ENCODE measurements at regions not wholly inside any gene's neighbourhood (a gene's known extent, or its start where the extent isn't known, plus 50 kb on each side); places are given as distances from the start of the nearest gene placed in this dataset.

DNA sequence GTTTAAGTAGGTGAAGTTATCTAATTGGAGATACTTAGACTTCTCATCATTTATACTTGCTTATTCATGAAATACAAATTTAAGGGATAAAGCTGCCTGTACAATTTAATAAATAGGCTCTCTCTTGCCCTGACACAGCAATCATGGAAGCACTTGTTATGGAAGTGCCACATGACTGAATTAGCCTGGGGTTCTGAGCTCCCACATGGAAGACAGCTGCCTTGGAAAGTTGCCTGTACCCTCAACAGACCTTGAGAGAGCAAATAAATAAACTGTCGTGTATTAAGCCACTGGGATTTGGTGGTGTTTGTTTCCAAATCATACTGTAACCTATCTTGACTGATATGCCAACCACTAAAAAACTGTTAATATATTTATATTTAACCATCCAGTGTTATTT is 87.0 kb upstream of the RSPO3 start:
- POLR2A ChIA-PET = interaction anchor here (0.6 kb wide), 1 partner anchor 1730 kb away, joined by 3 read pairs; the partner anchor contains the start of gene HDDC2

DNA sequence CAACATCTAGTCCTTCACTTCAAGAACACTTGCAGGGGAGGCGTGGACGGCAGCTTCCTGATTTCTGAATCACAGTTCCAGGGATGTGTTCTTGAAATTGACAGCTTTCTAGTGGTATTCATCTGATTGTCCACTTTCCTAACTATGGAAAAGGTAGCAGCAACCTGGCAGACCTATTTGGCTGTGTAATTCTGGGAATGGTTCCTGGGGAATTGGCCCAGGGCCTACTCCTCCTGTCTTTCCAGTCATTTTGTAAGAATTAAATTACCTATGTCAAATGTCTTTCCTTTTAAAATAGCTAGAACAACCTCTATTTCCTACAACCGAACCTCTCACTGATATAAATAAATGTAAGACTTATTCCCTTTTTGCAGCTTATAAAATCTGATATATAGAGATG is 85.5 kb upstream of the RSPO3 start:
- Histone ChIP-seq H3K27ac (ENCODE audit: extremely low read depth, low read depth, low read length) (no peak overlapping the region), H3K4me3 (ENCODE audit: low read depth, low read length) (no peak overlapping the region), H3K9me3 (ENCODE audit: control insufficient read depth, insufficient read depth, low read depth, low read length) (no peaks in the 10 kb centered on the region), H3K36me3 (ENCODE audit: control insufficient read depth in 2 of 2, insufficient read depth in 1 of 2, low read length in 2 of 2) (no peaks in the 10 kb centered on the region), H3K4me1 (ENCODE audit: control insufficient read depth, insufficient read depth, low read length) (no peaks in the 10 kb centered on the region)
- CTCF ChIA-PET = interaction anchor here (0.7 to 0.8 kb wide), 4 partner anchors 11 to 1011 kb away, joined by 3 to 6 read pairs (median 4); no protein-coding TSS in a partner anchor
- no peak for TF ChIP-seq ZNF560 (tag by site-specific recombination; IDR thresholded peaks at IDR 0.05; ENCODE audit: borderline replicate concordance)
- TF ChIP-seq ZNF335 (tag by site-specific recombination; conservative IDR thresholded peaks at IDR 0.05) = no peak
- POLR2A ChIA-PET = no interaction called here

More for the DNA sequence above, 87.0 kb upstream of the RSPO3 start:
- no peak overlapping the region for H3K27ac ChIP-seq (ENCODE audit: extremely low read depth, low read depth, low read length)
- H3K4me3 ChIP-seq (ENCODE audit: low read depth, low read length) = no peak overlapping the region
- CTCF ChIA-PET = no interaction called here
- H3K4me1 ChIP-seq (ENCODE audit: control insufficient read depth, insufficient read depth, low read length) = no peaks in the 10 kb centered on the region
- TF ChIP-seq ZNF37A (tag by site-specific recombination; IDR thresholded peaks at IDR 0.05) = no peak
- TF ChIP-seq ZNF610 (tag by site-specific recombination; IDR thresholded peaks at IDR 0.05; ENCODE audit: borderline replicate concordance) = no peak
- TF ChIP-seq ZNF223 (tag by site-specific recombination; IDR thresholded peaks at IDR 0.05) = no peak
- TF ChIP-seq, protein P1, sequence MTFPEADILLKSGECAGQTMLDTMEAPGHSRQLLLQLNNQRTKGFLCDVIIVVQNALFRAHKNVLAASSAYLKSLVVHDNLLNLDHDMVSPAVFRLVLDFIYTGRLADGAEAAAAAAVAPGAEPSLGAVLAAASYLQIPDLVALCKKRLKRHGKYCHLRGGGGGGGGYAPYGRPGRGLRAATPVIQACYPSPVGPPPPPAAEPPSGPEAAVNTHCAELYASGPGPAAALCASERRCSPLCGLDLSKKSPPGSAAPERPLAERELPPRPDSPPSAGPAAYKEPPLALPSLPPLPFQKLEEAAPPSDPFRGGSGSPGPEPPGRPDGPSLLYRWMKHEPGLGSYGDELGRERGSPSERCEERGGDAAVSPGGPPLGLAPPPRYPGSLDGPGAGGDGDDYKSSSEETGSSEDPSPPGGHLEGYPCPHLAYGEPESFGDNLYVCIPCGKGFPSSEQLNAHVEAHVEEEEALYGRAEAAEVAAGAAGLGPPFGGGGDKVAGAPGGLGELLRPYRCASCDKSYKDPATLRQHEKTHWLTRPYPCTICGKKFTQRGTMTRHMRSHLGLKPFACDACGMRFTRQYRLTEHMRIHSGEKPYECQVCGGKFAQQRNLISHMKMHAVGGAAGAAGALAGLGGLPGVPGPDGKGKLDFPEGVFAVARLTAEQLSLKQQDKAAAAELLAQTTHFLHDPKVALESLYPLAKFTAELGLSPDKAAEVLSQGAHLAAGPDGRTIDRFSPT (tag by site-specific recombination; IDR thresholded peaks at IDR 0.05) = no peak
- no peak for TF ChIP-seq ZSCAN23 (tag by site-specific recombination; IDR thresholded peaks at IDR 0.05)
- TF ChIP-seq, protein P2, sequence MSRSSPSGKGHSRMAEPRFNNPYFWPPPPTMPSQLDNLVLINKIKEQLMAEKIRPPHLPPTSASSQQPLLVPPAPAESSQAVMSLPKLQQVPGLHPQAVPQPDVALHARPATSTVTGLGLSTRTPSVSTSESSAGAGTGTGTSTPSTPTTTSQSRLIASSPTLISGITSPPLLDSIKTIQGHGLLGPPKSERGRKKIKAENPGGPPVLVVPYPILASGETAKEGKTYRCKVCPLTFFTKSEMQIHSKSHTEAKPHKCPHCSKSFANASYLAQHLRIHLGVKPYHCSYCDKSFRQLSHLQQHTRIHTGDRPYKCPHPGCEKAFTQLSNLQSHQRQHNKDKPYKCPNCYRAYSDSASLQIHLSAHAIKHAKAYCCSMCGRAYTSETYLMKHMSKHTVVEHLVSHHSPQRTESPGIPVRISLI (tag by site-specific recombination; IDR thresholded peaks at IDR 0.05) = no peak
- TF ChIP-seq ZNF292 (tag by site-specific recombination; IDR thresholded peaks at IDR 0.05; ENCODE audit: borderline replicate concordance, low read depth) = no peak
- no peak for TF ChIP-seq SP7 (tag by site-specific recombination; IDR thresholded peaks at IDR 0.05)
- no peak for TF ChIP-seq ZNF785 (tag by site-specific recombination; IDR thresholded peaks at IDR 0.05)
- TF ChIP-seq ZNF248 (tag by site-specific recombination; IDR thresholded peaks at IDR 0.05) = no peak
- TF ChIP-seq MYNN (tag by site-specific recombination; IDR thresholded peaks at IDR 0.05; ENCODE audit: borderline replicate concordance) = no peak
- no peak for TF ChIP-seq SETDB1 (IDR thresholded peaks at IDR 0.05; ENCODE audit: insufficient read length, low read length)
- TF ChIP-seq ZNF133 (tag by site-specific recombination; IDR thresholded peaks at IDR 0.05) = no peak
- TF ChIP-seq ZBTB48 (tag by site-specific recombination; IDR thresholded peaks at IDR 0.05) = no peak
- no peak for TF ChIP-seq HOXD13 (CRISPR knock-in tag; IDR thresholded peaks at IDR 0.05; ENCODE audit: borderline replicate concordance)
- TF ChIP-seq, protein P3, sequence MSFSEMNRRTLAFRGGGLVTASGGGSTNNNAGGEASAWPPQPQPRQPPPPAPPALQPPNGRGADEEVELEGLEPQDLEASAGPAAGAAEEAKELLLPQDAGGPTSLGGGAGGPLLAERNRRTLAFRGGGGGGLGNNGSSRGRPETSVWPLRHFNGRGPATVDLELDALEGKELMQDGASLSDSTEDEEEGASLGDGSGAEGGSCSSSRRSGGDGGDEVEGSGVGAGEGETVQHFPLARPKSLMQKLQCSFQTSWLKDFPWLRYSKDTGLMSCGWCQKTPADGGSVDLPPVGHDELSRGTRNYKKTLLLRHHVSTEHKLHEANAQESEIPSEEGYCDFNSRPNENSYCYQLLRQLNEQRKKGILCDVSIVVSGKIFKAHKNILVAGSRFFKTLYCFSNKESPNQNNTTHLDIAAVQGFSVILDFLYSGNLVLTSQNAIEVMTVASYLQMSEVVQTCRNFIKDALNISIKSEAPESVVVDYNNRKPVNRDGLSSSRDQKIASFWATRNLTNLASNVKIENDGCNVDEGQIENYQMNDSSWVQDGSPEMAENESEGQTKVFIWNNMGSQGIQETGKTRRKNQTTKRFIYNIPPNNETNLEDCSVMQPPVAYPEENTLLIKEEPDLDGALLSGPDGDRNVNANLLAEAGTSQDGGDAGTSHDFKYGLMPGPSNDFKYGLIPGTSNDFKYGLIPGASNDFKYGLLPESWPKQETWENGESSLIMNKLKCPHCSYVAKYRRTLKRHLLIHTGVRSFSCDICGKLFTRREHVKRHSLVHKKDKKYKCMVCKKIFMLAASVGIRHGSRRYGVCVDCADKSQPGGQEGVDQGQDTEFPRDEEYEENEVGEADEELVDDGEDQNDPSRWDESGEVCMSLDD (tag by site-specific recombination; IDR thresholded peaks at IDR 0.05) = no peak
- TF ChIP-seq ZNF394 (tag by site-specific recombination; IDR thresholded peaks at IDR 0.05; ENCODE audit: borderline replicate concordance) = no peak
- no peaks in the 10 kb centered on the region for H3K36me3 ChIP-seq (ENCODE audit: control insufficient read depth in 2 of 2, insufficient read depth in 1 of 2, low read length in 2 of 2)
- no peaks in the 10 kb centered on the region for H3K9me3 ChIP-seq (ENCODE audit: control insufficient read depth, insufficient read depth, low read depth, low read length)

Measured in HEK293 (cell line).